Skeletal muscle cell (primary cell): ENCODE measurements at regions not wholly inside any gene's neighbourhood (a gene's known extent, or its start where the extent isn't known, plus 50 kb on each side); places are given as distances from the start of the nearest gene placed in this dataset.
"Not testable (repeated sequence)": the region's sequence is repeated elsewhere in the genome, so short reads cannot be mapped to it uniquely, and the experiment has no call there.

Experiments used
- DNase-seq: peaks from one replicate; pipeline ENCODE4 v3.0.0-alpha.2; 2010; ENCODE audit warnings: low read depth
- H3K4me3 ChIP-seq: 2 replicates; pipeline ENCODE4 v1.5.1; 2011; ENCODE audit warnings: low read depth, mild to moderate bottlenecking, control low read depth, low read length, moderate library complexity

DNA sequence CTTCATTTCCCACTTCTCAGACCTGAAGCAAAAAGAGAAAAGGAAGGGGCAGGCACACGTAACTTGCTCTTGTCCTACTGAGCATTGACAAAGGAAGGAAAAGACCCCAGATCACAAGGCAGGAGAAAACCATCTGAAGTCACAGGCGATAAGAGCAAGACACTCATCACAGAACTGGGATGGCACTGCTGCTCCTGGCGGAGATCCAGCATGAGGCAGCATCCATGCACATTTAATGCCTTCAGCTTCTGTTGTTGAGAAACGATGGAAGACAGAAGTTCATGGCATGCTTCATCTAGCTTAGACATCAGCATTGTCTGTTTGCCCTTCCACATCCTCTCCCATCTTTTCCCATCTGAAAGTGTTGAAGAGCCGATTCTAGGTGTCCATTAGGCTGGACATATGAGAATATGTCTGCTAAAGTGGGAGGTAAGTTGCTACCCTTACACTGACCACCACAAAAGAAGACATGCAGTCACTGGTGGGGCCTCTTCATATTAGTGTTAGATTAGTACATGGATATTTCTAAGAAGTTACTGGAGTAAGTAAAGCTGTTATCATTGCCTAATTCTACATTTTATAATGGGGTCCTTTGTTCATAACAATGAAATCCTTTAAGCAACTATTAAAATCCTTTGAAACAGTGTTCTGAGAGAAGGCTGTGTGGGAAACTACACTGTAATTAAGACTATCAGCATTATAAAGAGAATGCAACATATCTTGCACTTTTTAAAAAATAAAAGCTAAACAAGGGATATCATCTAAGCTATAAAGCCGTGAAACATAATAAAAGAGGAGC is 618.5 kb downstream of the C6orf118 start:
- H3K4me3 ChIP-seq = no peak overlapping the region
- DNase-seq = no peak

DNA sequence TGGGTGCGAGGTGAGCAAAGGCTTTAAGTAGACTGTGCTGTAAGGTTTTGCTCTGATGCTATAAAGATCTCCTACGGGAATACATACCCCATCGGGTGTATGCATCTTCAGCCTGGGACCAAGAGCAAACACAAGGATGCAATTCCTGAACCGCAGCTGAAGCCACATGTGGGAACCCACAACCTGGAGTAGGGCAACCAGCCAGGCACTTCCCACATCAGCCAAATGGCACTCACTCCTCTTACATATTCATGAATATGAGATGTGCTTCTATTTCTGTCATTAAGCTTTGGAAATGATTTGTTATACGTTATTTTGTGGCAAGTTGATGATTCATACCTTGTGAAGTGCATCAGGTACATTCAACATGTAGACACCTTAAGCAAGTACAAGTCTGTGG is 619.2 kb downstream of the C6orf118 start:
- no peak for DNase-seq
- no peak overlapping the region for H3K4me3 ChIP-seq

DNA sequence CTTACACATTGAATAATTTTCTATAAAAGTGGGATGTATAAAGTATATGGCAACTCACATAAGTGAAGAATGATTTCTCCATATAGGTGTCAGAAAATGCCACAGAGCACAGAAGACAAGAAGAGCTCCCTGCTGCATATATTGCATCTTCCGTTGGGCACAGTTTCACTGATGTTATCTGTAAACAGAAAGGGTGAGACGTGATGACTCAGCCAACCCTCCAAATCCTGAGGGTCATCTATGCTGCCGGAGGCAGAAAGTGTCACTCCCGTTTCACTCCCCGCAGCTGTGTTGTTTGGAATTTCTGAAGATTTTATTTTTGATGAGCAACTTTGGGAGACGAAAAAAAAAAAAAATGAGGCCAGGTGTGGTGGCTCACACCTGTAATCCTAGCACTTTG is 644.1 kb downstream of the C6orf118 start:
- no peak for DNase-seq
- no peak overlapping the region for H3K4me3 ChIP-seq

DNA sequence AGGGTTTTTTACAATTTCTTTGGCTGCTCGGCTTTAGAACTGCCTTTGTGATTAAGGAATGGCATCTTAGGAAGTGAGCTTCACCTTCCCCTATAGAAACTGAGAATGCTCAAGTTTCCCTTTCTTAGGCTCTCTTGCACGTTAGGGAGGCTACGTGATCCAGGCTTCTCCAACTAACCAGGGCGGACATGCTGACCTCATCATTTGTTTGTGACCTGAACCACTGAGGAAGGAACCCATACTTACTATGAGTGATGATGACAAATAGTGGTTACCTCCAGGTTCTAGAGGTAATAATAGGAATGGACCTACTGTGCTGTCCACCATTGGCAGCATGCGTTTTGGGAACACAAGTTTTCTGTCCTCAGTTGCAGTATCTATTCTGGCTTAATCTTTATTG is 645.8 kb downstream of the C6orf118 start:
- H3K4me3 ChIP-seq = no peak overlapping the region
- DNase-seq = no peak

DNA sequence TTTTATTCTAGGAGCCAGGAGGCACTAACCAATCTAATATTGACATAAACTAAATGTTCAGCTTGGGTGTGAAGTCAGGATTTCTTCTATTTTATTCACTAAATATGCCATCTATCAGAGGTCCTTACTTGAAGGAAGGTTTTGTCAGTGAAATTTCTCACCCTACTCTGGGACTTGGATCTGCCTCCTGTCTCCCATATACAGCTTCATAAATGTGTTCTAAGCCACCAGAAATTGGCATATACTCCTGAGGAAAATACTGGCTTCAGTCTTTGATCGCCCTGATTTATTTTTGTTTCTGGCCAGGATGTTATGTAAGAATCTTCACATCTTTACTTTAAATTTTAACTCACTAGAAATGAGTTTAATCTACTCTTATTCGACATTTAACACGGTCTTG is 647.7 kb downstream of the C6orf118 start:
- DNase-seq = no peak
- no peak overlapping the region for H3K4me3 ChIP-seq

DNA sequence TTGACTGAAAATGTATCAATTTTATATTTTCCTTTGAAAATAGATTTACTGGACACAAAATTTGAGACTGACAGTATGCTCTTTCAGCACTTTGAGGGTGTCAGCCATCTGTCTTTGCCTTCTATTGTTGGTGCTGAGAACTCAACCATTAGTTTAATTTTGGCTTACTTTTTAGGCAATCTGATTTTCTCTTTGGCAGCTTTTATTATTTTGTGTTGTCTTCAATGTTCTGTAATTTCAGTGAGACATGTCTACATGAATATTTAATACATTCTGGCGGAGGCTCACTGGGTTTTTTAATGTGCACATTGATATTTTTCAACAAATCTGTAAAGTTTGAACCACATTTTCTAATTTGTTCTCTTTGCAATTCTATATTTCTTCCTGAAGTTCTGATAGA is 648.6 kb downstream of the C6orf118 start:
- no peak overlapping the region for H3K4me3 ChIP-seq
- DNase-seq = no peak

DNA sequence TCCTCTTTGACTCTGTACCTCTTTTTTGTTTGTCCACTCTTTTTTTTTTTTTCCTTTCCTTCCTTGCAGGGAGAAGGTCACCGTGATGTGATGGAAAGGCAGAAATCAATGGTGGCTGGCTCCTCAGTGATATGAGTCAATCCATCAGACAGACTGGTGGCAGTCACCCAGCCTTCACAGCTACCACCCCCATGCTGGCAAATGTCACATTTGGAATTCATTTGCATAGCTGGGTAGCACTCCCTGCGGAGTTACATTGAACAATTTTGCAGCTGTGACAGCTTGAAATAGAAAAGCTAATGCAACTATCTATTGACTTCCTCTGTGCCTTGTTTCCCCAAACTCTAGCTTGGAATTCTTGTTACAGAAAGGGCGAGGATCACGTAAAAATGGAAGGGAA is 668.4 kb downstream of the C6orf118 start:
- DNase-seq = no peak

DNA sequence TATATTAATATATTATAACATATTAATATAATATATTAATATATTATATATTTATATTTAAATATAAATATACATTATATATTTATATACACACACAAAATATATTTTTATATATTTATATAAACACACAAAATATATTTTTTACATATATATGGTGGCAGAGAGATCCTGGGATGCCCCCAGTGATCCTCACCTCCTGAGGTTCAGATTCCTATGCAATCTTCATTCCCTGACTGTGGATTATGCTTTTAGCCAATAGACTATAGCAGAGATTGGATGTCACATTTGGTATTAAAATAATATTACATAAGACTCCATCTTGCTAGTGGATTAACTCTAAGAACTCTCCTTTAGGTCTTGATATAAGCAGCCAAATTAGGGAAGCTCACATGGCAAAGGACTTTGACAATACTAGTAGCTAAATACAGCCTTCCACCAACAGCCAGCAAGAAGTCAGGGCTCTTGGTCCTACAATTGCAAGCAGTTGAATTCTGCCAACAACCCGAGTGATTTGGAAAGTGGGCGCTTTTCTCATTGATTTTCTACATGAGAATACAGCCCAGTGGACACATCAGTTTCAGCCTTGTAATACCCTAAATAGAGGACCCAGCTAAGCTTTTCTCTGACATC is 681.0 kb downstream of the C6orf118 start:
- no peak overlapping the region for H3K4me3 ChIP-seq
- DNase-seq = no peak

More for the DNA sequence above, 668.4 kb downstream of the C6orf118 start:
- H3K4me3 ChIP-seq = no peak overlapping the region

DNA sequence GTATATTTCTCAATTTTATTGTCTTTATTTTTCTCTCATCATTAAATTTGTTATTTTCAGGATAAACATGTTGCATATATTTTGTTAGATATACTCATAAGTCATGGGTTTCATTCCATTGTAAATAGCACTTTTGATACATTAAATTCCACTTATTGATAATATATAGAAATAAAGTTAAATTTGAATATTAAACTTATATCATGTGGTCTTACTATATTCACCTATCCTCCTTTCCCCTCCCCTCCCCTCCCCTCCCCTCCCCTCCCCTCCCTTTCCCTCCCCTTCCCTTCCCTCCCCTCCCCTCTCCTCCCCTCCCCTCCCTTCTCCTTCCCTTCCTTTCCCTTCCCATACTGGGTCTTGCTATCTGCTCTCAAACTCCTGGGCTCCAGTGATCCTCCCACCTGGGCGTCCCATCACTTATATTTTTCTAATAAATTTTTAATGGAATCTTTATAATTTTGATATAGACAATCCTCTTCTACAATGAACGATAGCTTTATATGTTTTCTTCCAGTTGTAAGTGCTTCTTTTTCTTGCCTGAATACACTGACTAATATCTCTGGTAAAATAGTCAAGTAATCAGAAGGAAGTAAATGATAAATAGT is 692.4 kb downstream of the C6orf118 start:
- H3K4me3 ChIP-seq = no peak overlapping the region
- no peak for DNase-seq

DNA sequence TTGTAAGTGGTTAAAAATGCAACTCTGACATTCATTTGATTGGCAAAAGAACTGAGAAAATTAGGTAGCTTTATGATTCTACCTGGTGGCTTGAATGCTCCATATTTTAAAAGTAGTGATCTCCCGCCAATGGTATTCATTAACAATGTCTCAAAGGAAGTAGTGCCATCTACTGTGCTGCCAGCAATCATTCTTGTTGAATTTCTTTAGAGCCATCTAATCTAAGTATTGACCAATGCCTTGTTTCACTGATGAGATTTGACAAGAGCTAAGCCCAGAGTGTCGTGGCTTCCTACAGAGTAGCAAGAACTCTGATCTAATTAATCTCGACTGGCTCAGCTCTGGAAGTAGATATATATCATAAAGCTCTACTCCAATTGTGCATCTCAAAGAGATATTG is 696.7 kb downstream of the C6orf118 start:
- no peak overlapping the region for H3K4me3 ChIP-seq
- DNase-seq = no peak

DNA sequence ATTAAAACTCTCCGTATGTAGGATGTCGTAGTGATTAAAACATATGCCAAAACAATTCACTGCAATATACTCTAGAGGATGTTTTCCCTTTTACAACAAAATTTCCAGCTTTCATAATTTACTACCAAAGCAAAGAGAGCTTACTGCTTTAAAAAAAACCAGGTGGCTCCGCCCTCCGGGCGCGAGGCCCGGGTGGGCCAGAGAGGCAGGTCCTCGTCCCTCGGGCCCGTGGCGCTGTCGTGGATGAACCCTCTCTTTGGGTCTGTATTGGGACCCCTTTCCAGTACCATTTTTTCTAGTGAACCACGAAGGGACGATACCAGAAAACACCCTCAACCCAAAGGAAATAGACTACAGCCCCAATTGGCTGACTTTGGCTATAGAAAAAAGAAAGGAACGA is 698.5 kb downstream of the C6orf118 start:
- not testable (repeated sequence) for H3K4me3 ChIP-seq, DNase-seq

DNA sequence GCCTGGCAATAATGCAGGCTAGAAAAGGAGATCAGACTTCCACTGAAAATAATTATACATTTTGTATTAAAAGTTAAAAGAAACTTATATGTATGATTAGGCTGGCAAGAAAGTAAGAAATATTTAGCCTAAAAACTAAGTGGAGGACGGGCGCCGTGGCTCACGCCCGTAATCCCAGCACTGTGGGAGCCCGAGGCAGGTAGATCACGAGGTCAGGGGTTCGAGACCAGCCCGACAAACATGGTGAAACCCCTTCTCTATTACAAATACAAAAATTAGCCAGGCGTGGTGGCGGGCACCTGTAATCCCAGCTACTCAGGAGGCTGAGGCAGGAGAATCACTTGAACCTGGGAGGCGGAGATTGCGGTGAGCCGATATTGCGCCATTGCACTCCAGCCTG is 707.0 kb downstream of the C6orf118 start:
- H3K4me3 ChIP-seq, DNase-seq: not testable (repeated sequence)

DNA sequence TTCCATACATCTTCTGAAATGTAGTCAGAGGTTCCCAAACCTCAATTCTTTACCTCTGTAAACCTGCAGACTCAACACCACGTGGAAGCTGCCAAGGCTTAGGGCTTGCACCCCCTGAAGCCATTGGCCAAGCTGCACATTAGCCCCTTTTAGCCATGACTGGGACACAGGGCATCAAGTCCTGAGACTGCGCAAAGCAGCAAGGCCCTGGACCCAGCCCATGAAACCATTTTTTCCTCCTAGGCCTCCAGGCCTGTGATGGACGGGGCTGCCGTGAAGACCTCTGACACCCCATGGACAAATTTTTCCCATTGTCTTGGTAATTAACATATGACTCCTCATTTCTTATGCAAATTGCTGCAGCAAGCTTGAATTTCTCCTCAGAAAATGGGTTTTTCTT is 727.8 kb downstream of the C6orf118 start:
- H3K4me3 ChIP-seq = no peak overlapping the region
- DNase-seq = no peak

DNA sequence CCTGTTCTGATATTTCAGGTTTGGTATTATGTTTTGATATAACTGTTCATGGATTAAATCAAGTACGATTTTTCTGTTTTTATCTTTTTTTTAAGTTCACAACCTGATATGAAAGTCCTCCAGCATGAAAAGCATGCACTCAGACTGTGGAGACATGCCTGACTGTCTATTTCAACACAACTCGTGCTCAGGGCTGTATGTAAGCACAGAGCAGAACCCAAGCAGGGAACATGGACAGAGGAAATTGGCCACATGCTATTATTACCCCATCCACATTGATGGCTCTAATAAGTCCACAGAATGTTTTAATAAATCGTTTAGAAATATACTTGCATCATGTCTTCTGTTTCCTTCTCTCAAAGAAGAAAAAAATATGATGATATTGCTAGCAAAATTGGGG is 730.4 kb downstream of the C6orf118 start:
- no peak overlapping the region for H3K4me3 ChIP-seq
- no peak for DNase-seq

DNA sequence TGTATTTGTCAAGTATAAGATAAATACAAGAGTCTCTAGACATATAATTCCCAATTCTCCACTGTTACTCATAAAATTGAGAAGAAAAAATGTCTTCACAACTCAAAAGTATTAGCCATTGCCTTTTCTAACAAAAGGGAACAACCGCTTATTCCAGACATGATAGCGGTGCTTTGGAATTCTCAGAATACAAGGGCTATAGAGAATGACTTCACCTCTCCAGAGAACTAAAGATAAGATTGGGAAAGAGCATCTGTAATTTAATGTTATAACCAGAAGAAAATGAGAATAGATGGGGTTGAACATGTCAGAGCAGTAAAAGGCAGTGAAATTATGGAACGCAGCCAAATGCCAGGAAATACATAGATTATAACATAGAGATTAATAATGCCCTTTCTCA is 730.8 kb downstream of the C6orf118 start:
- no peak for DNase-seq
- no peak overlapping the region for H3K4me3 ChIP-seq

DNA sequence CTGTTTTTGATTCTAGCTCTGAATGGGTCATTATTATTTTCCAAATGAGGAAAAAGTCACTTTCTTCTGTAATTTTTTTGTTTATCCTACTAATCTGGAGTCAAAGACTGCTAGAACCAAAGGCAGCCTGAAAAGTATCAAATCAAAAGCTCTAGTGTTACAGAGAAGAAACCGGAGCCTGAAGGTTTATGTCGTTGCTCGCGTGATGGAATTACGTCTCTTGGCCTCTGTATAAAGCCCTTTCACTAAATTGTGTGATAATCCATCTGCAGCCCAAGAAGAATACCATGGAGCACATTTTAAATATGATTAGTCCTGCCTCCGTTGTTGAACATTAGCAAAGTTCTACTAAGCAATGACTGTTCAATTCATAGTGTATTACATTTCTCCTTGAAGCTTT is 738.6 kb downstream of the C6orf118 start:
- DNase-seq = no peak

DNA sequence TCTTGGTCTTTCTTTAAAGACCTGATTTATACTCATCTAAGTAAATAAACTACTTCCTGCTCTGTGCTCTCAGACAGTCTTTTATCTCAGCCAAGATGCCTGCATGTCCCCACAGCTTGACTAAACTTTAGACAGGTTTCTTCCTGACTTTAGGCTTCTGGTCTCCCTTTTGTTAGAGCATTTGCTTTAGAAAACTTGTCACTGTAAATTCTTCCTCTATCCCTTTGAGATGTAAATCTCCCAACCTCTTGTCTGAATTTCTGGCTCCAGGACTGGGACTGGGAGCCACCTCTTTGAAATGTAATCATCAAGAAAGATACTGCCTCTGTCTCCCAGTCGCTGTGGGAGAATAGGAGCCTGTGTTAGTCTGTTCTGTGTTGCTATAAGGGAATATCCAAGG is 739.9 kb downstream of the C6orf118 start:
- no peak overlapping the region for H3K4me3 ChIP-seq
- DNase-seq = no peak

More for the DNA sequence above, 738.6 kb downstream of the C6orf118 start:
- no peak overlapping the region for H3K4me3 ChIP-seq

DNA sequence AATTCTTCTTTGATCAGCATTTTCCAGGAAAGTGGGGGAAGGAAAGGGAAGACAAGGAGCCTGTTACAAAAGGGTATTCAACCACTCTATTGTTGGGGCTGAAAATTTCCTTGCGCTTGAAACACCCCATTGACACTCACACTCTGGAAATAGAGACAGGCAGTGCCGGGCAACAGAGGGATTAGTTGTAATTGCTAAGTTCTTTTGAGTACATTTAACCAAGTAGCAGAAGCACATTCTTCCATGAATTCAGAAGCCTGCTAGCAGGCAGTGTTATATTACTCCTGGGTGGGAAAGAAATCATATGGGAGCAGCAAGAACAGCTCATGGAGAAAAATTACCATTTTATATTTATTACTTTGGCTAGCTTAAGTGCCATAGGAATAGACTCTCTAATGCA is 745.5 kb downstream of the C6orf118 start:
- DNase-seq = no peak
- H3K4me3 ChIP-seq = no peak overlapping the region

DNA sequence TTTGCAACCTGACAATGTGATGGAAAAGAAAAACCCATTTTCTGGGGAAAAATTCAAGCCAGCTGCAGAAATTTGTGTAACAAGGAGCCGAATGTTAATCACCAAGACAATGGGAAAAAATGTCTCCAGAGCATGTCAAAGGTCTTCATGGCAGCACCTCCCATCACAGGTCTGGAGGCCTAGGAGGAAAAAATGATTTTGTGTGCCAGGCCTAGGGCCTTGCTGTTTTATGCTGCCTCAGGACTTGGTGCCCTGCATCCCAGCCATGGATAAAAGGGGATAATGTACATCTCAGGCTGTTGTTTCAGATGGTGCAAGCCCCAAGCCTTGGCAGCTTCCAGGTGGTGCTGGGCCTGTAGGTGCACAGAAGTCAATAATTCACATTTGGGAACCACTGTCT is 747.7 kb downstream of the C6orf118 start:
- no peak overlapping the region for H3K4me3 ChIP-seq
- DNase-seq = no peak

DNA sequence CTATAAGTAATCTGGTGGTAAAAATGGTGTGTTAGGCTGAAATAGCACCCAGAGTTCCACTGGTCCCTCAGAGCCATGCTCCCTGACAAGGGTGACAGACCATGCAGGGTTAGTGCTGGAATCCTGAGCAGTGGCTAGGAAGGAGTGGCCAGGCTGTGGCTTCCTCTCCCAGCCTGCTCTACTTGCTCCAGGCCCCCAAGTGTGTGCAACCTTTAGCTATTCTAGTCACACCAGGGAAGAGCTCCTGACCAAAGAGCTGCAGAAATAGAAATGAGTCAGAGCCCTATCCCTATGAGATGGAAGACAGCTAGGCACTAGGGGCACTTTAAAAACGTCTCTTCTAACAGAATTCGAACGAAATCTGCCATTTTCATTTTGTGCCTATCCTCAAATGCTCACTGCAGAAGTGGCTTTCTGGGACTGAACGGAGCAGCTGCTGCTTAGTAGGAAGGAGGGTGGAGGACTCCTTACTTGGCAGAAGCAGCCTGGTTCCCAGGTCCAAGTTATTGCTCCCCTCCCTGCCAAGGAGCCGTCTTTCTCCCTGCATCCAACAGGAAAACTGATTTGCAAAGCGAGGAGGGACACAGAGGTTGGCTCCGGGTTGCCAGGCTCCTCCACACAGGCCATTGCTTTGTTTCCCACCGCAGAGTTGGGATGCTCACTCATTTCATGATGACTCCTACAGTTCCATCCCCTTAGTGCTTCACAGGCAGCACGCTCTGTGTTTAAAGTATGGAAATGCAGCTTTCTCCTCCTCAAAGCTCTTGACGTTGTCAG is 754.5 kb downstream of the C6orf118 start:
- DNase-seq = no peak
- no peak overlapping the region for H3K4me3 ChIP-seq
